ENCODE measurements at regions not wholly inside any gene's neighbourhood (a gene's known extent, or its start where the extent isn't known, plus 50 kb on each side); places are given as distances from the start of the nearest gene placed in this dataset.

GRCh38 chr4:171181090-171181489 lies 632.1 kb upstream of the GALNTL6 start:
- TF ChIP-seq CTCF (IDR thresholded peaks at IDR 0.05; ENCODE audit: low read length) (no peak), EZH2 (optimal IDR thresholded peaks at IDR 0.05; ENCODE audit: low read depth, low read length) (no peak)
